GM21381 (cell line): ENCODE measurements at regions not wholly inside any gene's neighbourhood (a gene's known extent, or its start where the extent isn't known, plus 50 kb on each side); places are given as distances from the start of the nearest gene placed in this dataset.

Experiments
- ATAC-seq: cut with Tn5 transposase; IDR thresholded peaks from one replicate; pipeline ENCODE4 v1.9.1; 2021; ENCODE audit warnings: mild to moderate bottlenecking, moderate library complexity; ENCODE audit not compliant: unreplicated experiment

GRCh38 chr5:23372177-23372576 lies 135.2 kb upstream of the PRDM9 start:
- no peak for ATAC-seq

DNA sequence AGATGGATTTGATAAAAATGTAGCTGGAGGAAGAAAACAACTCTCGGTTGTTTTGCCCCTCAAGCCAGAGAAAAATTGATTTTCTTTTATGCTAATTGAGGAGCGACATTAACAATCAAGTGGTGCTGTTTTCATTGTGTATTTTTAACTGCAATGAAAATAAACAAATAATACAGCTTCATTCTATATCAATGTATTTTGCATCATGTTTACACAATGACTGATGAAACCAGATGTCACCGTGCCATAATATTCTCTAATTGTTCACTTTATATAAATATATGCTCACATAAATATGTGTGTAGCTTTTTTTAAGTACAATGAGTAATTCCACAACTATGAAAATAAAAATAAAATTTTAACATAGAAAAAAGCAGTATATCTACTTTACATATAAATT lies 139.0 kb upstream of the PRDM9 start:
- ATAC-seq, result no peak

DNA sequence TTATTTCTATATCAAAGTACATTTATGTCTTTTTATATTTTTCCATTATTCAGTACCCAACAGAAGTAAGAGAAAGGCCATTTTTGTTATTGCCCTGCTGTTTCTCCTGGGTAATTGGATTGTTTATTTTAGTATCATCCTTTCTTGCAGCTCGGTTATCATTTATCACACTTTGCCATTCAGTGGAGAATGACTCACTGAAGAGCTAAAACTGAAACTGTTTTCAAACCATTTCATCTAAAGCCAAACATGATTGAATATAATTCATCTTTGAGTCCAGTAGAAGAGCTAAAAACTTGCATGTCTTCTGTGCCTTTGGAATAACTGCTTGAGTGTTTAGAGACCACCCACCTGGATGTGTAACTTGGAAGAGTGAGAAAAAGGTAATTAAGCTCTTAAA lies 139.5 kb upstream of the PRDM9 start:
- no peak for ATAC-seq

DNA sequence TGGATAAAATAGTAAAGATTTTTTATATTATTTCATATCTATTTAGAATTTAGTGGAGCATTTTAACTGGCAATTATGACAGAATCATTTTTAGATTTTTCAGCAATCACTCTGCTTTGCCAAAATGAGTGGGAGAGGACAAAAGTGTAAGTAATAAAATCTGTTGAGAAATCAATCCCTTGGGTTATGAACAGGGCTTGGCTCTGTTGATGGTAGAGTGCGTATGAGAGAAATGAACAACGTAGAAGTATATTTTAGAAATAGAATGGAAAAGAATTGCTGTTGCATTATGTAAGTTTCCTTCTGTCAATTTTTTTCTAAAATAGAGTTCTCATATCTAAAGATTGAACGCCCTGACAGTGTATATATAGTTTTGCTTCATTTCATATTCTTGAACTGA lies 154.1 kb upstream of the PRDM9 start:
- no peak for ATAC-seq

DNA sequence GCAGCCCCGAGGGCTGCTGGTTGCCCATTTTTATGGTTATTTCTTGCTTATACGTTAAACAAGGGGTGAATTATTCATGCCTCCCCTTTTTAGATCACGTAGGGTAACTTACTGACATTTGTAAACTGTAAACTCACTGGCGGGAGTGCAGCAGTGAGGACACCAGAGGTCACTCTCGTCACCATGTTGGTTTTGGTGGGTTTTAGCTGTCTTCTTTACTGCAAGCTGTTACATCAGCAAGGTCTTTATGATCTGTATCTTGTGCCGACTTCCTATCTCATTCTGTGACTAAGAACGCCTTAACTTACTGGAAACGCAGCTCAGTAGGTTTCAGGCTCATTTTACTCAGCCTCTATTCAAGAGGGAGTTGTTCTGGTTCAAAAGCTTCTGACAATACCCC lies 155.0 kb upstream of the PRDM9 start:
- ATAC-seq, result no peak

DNA sequence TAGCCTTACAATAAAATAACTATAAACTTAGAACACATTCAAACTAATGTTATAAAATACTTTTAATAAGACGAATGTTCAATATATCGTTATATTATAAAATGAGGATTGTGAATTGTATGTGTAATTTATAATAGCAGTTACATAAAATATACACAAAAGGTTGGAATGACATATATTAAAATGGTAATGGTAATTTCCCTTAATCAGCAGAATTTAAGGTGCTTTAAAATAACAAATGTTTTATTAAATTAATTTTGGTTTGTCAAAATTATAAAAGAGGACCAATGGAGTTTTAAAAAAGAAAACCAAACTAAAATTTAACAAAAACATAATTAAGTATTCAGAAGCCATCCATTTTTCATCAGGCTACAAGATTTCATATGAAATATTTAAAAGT lies 164.3 kb upstream of the PRDM9 start:
- ATAC-seq, result no peak

GRCh38 chr5:23332650-23333251 lies 174.7 kb upstream of the PRDM9 start:
- no peak for ATAC-seq

- ATAC-seq, result no peak
Observed at GRCh38 chr5:23330726-23331125, 176.7 kb upstream of the PRDM9 start.

GRCh38 chr5:23319901-23320300 lies 187.5 kb upstream of the PRDM9 start:
- ATAC-seq, result no peak

DNA sequence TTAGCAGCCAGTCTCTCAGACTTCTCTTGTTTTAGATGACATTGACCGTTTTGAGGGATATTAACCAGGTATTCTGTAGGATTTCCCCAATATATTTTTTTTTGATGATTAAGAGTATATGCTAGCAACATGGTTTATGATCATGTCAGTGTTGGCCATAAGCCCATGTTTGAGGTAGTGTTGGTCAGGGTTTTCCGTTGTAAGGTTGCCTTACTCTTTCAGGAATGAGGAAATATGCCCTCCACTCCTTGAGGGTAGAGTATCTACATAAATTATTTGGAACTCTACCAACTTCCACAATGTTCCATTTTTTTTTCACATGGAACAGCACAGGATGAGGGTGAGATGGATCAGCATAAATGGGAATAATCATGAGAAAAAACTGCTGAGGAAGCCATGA lies 188.4 kb upstream of the PRDM9 start:
- ATAC-seq, result no peak

- ATAC-seq, result no peak
Observed at GRCh38 chr5:23318166-23318565, 189.2 kb upstream of the PRDM9 start.

GRCh38 chr5:23316060-23316591 lies 191.3 kb upstream of the PRDM9 start:
- no peak for ATAC-seq

GRCh38 chr5:23314827-23315226 lies 192.6 kb upstream of the PRDM9 start:
- no peak for ATAC-seq

DNA sequence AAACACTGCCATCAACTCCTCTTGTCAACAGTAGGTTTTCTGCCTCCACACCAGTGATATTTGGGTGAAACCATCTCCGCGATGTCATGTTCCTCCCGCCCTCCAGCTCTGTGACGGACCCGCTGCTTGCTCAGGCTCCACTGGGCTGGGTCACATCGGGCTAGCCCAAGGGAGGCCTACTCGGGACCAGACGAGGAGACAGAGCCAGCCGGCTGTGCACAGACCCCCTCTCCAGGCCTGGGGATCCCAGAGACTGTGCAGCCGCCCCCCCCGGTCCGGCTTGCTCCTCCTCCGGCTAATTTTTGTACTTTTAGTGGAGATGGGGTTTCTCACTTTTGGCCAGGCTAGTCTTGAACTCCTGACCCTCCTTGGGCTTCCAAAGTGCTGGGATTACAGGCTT lies 202.4 kb upstream of the PRDM9 start:
- ATAC-seq, result no peak

- no peak for ATAC-seq
Observed at GRCh38 chr5:23303836-23304235, 203.6 kb upstream of the PRDM9 start.

- ATAC-seq, result no peak
Observed at GRCh38 chr5:23303435-23303834, 204.0 kb upstream of the PRDM9 start.

GRCh38 chr5:23302438-23302837 lies 205.0 kb upstream of the PRDM9 start:
- ATAC-seq, result no peak

DNA sequence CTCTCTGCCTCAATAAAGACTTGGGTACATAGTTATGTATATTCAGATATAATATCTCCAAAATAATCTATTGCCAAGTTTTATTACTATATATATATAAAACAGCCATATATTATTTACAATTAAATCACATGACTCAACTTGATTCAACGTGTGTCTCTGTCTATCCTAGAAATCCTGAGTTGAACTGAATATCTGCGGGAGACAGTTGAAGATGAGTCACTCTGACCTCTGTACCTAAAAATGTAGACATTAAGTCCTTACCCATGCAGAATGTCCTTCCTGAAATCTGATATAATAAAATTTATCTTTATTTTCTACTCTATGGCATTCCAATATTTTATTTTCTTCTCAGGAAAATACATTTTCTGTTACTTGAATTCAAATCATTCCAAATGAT lies 218.2 kb upstream of the PRDM9 start:
- no peak for ATAC-seq

- ATAC-seq, result no peak
Observed at GRCh38 chr5:23284656-23285055, 222.8 kb upstream of the PRDM9 start.

DNA sequence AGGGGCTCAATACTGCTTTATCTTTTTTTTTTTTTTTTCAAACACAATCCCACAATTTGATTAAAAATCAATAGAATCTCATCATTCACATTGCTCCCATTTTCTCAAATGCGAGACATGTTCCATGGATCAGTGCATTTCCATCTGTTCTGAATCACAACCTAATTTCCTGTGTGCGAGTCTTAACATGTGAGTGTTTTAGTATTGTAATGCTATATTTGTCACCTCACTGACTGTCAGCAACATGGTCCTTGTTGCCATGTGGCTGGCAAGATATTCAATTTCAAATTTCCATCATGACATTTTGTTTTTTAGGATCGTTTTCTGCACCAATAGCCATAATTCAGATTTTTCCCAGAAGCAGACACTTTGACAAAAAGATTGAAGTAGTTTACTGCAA lies 233.2 kb upstream of the PRDM9 start:
- ATAC-seq, result no peak

GRCh38 chr5:23269981-23270380 lies 237.4 kb upstream of the PRDM9 start:
- no peak for ATAC-seq

DNA sequence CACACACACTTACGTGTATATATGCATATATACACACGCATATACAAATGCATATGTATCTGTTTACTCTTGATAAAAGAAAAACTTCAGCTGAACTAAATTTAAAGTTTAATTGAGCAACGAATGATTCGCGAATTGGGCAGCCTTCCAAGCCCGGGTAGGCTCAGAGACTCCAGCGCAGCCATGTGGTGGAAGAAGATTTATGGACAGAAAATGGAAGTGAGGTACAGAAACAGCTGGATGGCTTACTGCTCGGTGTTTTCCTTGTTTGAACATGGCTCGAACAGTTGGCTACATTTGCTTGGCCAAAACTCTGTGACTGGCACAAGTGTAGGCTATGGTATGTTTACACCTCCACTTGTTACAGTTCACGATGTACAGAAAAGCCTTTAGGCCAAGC lies 239.3 kb upstream of the PRDM9 start:
- ATAC-seq, result no peak

- ATAC-seq, result no peak
Observed at GRCh38 chr5:23260621-23261020, 246.8 kb upstream of the PRDM9 start.
